GF-D8 (cell line): ENCODE measurements at regions not wholly inside any gene's neighbourhood (a gene's known extent, or its start where the extent isn't known, plus 50 kb on each side); places are given as distances from the start of the nearest gene placed in this dataset.
"Not testable (repeated sequence)": the region's sequence is repeated elsewhere in the genome, so short reads cannot be mapped to it uniquely, and the experiment has no call there.

ENCODE experiments used
- DNase-seq: peaks from one replicate; lab custom pipeline; 2025; lab: John Stamatoyannopoulos, UW

- no peak for DNase-seq
These were observed 77.4 kb upstream of the DNAJC10 start for GRCh38 chr2:182638667-182639066.

GRCh38 chr2:182639971-182640370 is 76.1 kb upstream of the DNAJC10 start:
- no peak for DNase-seq

- no peak for DNase-seq
These were observed 73.7 kb upstream of the DNAJC10 start for GRCh38 chr2:182642328-182642727.

DNA sequence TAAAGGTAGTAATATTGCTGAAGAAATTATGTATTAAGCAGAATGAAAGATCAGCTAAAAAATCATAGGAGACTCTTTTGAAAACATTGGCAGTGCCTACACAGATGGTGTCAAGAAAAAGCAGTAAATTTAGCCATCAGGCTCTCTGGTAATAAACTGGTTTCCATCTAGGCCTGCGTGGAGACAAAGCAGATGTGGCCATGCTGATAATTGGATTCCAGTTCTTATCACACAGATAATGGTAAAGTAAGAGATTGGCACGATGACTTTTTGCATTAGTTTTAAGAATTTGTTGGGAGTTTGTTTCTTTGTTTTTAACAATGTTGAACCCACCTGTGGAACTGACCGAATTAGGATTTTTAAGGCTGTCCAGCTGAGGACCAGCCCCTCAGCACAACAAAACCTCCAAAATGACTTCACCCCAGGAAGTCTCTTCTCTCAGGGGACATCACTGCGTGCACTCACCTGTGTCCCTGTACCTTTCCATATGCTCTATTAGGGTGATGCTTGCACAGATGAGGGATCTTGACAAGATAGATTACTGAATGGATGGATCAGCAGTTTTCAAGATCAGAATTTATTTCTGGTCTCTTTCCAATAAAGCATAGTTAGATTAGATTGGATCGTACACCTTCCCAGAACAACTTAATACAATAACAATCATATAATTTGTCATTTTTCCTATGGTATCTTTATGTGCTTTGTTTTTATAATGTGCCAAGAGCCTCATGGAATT is 69.1 kb upstream of the DNAJC10 start:
- DNase-seq = no peak

- DNase-seq = no peak
These were observed 68.6 kb upstream of the DNAJC10 start for GRCh38 chr2:182647499-182647787.

DNA sequence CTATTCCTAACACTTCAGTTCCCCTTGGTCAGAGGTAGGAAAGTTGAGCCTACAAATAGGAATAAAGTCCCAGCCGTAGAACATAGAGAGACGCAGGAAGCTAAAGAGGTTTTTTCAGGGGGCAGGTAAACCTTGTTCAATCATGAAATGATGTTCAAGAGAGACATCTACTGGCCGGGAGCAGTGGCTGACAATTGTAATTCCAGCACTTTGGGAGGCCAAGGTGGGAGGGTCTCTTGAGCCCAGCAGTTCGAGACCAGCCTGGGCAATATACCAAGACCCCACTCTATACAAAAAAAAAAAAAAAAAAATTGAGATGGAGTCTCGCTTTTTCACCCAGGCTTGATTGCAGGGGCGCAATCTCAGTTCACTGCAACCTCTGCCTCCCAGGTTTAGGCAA is 66.7 kb upstream of the DNAJC10 start:
- no peak for DNase-seq

GRCh38 chr2:182650704-182651103 is 65.4 kb upstream of the DNAJC10 start:
- no peak for DNase-seq

- no peak for DNase-seq
These were observed 63.7 kb upstream of the DNAJC10 start for GRCh38 chr2:182652326-182652725.

DNA sequence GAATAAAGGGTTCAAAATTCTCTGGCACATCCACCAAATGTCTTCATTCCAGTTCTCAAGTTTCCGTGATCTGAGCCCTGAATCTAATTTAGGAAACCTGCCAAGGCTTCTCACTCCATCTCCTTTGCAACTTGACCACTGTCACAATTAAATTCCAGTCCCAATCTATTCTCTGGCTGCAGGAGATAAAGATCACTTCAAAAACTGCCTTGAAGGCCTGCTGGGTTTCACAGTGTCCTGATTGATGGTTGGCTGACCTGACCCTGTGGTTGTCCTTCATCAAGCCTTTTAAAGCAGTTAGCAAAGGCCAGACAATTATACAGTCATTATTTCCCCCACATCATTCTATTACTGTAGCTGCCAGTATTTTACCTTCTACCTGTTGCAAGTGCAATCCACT is 60.3 kb upstream of the DNAJC10 start:
- no peak for DNase-seq

DNA sequence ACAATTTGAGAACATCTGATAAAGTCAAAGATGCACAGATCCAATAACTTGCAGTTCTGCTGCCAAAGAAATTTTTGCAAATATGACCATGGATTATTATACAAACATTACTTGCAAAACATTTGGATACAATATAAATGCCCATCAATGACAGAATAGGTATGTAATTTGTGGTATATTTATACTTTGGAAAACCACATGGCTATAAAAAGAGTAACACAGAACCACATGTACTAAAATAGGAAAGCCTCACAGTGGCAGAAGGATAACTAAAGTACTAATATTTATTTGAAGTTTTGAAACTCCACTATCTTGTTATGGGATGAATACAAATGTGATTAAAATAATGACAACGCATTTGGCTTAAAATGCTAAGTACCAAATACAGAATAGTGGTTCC is 51.8 kb upstream of the DNAJC10 start:
- DNase-seq = no peak

DNA sequence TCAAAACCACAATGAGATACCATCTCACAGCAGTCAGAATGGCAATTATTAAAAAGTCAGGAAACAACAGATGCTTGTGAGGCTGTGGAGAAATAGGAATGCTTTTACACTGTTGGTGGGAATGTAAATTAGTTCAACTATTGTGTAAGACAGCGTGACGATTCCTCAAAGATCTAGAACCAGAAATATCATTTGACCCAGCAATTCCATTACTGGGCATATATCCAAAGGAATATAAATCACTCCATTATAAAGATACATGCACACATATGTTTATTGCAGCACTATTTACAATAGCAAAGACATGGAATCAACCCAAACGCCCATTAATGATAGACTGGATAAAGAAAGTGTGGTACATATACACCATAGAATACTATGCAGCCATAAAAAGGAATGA is 50.6 kb upstream of the DNAJC10 start:
- DNase-seq = not testable (repeated sequence)
